Stimulated activated CD4-positive, alpha-beta T cell treated with anti-CD3 and anti-CD28 coated beads, TNF-alpha, amount 100 ng/mL, for 4 hours (primary cell): ENCODE measurements at regions not wholly inside any gene's neighbourhood (a gene's known extent, or its start where the extent isn't known, plus 50 kb on each side); places are given as distances from the start of the nearest gene placed in this dataset.

Experiments used
- DNase-seq, 3 experiments: peaks; one replicate each; pipeline ENCODE4 v3.0.0-alpha.2; 2020; ENCODE audit warnings: low read depth in 3 of 3

DNA sequence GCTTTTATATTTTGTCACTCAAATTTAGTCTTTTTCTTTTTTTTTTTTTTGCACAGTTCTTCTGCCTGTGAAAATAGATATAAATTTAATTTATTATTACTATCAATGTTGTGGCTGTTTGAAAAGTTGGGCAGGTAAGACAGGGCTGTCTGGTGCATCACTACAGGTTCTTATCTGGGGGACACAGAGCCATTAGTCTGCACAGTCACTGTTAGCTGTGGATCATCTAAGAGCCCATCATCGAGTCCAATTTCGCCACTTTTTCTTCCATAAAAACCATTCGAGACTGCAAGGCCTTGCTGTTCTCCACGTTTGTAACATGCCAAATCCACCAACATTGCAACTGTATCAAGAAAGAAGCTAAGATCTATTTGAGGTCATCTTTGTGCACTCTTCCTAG lies 325.6 kb upstream of the UMPS start:
- no peak for DNase-seq

DNA sequence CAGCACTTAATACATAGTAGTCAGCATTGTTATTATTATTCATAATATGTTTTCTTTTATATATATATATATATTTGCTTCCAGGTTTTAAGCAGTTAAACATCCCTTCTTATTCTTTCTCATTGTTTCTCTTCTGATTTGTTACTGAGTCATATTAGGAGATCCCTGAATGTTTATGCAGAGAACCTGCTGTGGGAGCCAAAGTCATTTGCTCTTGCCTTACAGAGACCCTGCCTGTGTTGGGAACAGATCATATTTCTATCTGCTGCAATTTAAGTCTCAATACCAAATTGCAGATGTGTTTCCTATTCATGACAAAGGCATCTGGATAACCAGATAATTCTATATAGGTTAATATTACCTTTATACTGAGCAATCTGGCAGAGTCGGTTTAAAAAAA lies 323.0 kb upstream of the UMPS start:
- no peak for DNase-seq

DNA sequence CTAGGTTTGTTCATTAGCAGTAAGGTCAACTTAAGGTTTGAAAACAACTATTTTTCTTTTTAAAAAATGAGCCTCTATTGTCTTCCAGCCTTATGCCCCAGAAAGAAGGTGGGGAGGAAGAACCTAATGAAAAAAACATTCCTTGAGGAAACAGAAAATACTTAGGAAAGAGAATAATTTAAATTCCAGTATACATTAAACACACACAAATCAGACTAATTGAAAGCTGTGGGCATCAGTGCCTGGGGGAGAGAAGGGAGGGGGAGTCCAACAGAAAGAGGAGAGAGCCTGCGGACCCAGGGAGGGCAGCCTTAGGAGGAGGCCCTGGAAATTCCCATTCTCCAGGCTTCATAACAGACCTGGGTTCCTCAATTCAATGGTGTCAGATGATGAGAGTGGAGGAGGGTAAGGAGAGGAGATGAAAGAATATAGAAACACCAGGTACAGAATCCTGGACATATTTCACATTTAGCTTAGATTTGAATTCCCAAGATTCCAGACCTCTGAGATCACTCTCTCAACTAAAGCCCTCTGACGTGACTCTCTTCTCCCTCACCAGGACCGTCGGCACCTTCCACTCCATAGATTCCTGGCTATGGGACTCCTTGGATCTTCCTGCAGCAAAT lies 320.5 kb upstream of the UMPS start:
- no peak for DNase-seq

- no peak for DNase-seq
Observed at GRCh38 chr3:124410471-124410870, 319.8 kb upstream of the UMPS start.

DNA sequence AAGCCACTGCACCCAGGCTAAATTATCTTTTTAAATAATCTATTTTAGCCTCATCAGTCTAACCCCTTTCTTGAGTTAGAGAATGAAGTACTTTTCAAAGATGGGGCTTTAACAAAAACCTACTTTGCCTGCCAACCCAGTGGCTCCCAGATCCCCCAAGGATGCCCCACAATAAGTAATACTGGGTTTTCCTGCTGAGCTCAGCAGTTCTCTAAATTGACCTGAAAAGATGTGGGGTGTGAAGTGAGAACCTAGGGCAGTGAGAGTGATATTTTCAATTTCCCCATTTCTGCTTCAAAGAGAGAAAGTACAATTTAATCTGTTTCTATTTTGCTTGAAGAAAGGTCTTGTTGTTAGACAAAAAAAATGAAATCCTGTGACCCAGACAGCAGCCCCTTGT lies 318.5 kb upstream of the UMPS start:
- no peak for DNase-seq

- no peak for DNase-seq
Observed at GRCh38 chr3:124412644-124413043, 317.6 kb upstream of the UMPS start.

GRCh38 chr3:124413393-124413792 lies 316.9 kb upstream of the UMPS start:
- DNase-seq, result no peak

- DNase-seq, result no peak
Observed at GRCh38 chr3:124413989-124414598, 316.2 kb upstream of the UMPS start.

- DNase-seq, result no peak
Observed at GRCh38 chr3:124415446-124415960, 314.7 kb upstream of the UMPS start.

GRCh38 chr3:124419303-124419702 lies 310.9 kb upstream of the UMPS start:
- DNase-seq, result no peak

GRCh38 chr3:124420392-124420791 lies 309.9 kb upstream of the UMPS start:
- no peak for DNase-seq

DNA sequence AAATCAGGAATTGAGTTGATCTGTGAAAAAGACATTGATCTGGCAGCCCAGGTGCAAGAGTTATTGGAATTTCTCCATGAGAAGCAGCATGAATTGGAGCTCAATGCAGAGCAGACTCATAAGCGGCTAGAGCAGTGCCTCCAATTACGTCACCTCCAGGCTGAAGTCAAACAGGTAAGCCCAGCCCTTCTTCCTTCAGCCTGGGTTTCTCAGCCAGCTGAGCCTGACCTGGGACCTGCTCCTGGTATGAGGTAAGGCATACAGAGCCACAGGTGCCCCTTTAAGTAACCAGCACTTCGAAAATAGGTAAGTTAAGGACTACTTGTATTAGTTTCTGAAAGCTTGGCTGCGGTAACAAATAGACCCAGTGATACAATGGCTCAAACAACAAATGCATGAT lies 307.4 kb upstream of the UMPS start:
- no peak for DNase-seq

DNA sequence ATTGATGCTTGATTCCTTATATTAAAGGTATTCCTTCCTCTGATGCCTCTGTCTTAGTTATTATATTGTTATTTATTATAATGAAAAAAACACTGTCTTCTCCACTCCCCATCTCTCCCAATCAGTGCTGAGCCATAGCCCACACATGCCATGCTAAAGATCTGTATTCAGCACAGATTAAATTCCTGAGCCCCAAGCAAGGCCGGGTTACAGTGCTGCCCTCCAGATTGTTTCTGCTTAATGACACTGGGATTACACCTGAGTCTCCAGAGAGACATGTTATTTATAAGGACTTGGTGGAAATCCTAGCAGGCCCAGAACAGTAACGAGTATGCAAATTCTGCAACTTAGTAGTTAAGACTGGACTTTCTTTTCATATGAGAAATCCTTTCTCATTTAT lies 305.9 kb upstream of the UMPS start:
- DNase-seq, result no peak

DNA sequence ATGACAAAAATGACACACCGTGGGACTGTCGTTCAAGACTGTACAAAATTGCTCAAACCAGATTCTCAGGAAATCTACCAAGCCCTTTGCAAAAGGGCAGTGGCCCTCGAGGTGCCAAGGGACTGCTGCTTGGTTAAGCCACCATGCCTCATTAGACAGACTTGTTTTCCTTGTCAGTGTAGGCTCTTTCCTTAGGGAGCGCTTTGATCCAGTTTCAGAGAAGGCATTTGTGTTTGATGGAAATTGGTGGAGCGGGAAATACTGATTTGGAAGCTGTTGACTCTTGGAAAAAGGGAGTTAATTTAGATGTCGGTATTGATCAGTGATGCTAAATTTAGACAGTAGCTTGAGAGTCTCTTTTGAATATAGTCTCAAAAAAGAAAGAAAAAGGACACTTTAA lies 304.3 kb upstream of the UMPS start:
- DNase-seq, result no peak

GRCh38 chr3:124428372-124429128 lies 301.7 kb upstream of the UMPS start:
- DNase-seq, result no peak

- DNase-seq, result no peak
Observed at GRCh38 chr3:124429129-124429815, 301.0 kb upstream of the UMPS start.

- DNase-seq, result no peak
Observed at GRCh38 chr3:124431331-124431994, 298.8 kb upstream of the UMPS start.

DNA sequence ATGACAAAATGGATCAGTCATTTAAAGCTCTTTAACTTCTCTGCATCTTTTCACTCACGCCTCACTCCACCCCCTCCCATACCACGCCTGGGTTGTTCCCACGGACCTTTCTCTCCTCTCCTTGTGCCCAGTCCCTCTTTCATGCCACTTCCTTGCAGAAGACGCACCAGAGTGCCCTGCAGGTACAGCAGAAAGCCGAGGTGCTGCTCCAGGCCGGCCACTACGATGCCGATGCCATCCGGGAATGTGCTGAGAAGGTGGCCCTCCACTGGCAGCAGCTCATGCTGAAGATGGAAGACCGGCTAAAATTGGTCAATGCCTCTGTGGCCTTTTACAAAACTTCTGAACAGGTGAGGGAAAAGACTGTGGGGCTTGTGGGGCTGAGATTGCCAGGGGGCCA lies 296.1 kb upstream of the UMPS start:
- DNase-seq, result no peak

DNA sequence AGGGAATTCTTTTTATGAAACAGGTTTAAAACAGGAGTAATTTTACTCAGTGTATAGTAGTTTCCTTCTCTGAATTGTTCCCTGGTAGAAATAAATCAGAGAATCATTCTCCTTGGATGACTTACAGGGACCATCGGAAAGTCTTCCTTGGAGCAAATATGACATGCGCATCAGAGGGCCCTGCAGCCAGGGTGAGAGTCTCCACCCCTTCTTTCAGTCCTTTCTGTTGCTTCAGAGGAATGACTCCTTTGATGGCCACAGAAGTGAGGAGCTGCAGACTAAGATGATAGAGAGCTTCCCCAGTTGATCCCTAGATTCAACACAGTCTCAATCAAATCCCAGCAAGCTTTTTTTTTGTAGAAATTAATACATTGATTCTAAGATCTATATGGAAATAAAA lies 294.8 kb upstream of the UMPS start:
- no peak for DNase-seq

DNA sequence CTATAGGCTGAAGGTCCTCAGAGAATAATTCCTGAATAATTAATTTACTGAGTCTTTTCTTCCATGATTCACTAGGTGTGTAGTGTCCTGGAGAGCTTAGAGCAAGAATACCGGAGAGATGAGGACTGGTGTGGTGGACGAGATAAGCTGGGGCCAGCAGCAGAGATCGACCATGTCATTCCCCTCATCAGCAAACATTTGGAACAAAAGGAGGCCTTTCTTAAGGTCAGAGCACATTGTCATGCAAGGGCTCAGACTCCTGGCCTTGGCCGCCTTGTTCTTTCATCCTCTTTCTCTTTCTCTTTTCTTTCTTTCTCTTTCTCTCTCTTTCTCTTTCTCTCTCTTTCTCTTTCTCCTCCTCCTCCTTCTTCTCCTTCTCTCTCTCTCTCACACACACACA lies 291.4 kb upstream of the UMPS start:
- DNase-seq, result no peak

DNA sequence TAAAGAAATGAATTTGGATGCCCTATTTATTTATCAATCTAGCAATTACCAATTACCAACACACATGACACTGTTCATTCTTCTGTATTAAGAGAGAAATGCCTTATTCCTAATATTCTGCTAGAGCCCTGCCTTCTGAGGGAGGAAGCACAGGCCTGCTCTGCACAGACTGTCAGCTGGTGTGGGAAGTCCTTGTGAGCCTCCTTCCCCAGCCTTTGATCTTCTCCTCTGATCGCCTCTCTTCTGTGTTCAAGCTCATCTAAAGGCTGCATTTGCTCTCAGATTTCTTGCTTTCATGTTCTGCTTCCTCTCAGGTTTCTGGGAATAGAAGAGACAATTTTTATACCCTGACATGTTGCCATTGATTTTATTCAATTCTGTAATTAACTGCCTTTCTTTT lies 290.6 kb upstream of the UMPS start:
- no peak for DNase-seq

DNA sequence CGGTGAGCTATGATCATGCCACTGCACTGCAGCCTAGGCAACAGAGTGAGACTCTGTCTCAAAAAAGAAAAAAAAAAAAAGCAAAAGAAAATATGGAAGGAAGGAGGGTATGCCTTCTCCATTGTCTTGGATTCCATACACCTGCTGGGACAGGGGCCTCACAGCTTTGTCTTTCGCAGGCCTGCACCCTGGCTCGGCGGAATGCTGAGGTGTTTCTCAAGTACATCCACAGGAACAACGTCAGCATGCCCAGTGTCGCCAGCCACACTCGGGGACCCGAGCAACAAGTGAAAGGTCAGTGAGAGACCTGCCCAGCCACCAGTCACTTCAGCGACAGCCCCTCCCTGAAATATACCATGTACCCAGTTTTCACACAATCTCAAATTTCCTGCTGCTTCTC lies 288.5 kb upstream of the UMPS start:
- no peak for DNase-seq
